Glutamatergic neuron (in vitro differentiated cells): ENCODE measurements at regions not wholly inside any gene's neighbourhood (a gene's known extent, or its start where the extent isn't known, plus 50 kb on each side); places are given as distances from the start of the nearest gene placed in this dataset.
"Not testable (repeated sequence)": the region's sequence is repeated elsewhere in the genome, so short reads cannot be mapped to it uniquely, and the experiment has no call there.

ENCODE experiments used
- DNase-seq: peaks from one replicate; pipeline ENCODE4 v3.0.0; 2022
- H3K27ac Mint-ChIP-seq: one replicate; pipeline ENCODE4 v1.8.0; 2020; ENCODE audit warnings: mild to moderate bottlenecking, mixed read lengths, inconsistent platforms; ENCODE audit not compliant: unreplicated experiment
- H3K27me3 Mint-ChIP-seq: one replicate; pipeline ENCODE4 v1.8.0; 2020; ENCODE audit warnings: mild to moderate bottlenecking, moderate library complexity, mixed read lengths, inconsistent platforms; ENCODE audit not compliant: unreplicated experiment
- H3K36me3 Mint-ChIP-seq: one replicate; pipeline ENCODE4 v1.8.0; 2020; ENCODE audit warnings: mild to moderate bottlenecking, mixed read lengths, inconsistent platforms; ENCODE audit not compliant: unreplicated experiment
- H3K4me1 Mint-ChIP-seq: one replicate; pipeline ENCODE4 v1.8.0; 2020; ENCODE audit warnings: mild to moderate bottlenecking, low read depth, mixed read lengths, inconsistent platforms; ENCODE audit not compliant: unreplicated experiment
- H3K4me3 Mint-ChIP-seq: one replicate; pipeline ENCODE4 v1.8.0; 2020; ENCODE audit warnings: mild to moderate bottlenecking, mixed read lengths, inconsistent platforms; ENCODE audit not compliant: unreplicated experiment
- H3K9me3 Mint-ChIP-seq: one replicate; pipeline ENCODE4 v1.8.0; 2020; ENCODE audit warnings: mild to moderate bottlenecking, moderate library complexity, mixed read lengths, inconsistent platforms; ENCODE audit not compliant: unreplicated experiment
- TF ChIP-seq, protein P1 (sequence below): fragments of 200-600 bp; sonication (generic); IDR thresholded peaks from one replicate; pipeline ENCODE4 v1.5.0; 2021; ENCODE audit not compliant: partially characterized antibody, unreplicated experiment

DNA sequence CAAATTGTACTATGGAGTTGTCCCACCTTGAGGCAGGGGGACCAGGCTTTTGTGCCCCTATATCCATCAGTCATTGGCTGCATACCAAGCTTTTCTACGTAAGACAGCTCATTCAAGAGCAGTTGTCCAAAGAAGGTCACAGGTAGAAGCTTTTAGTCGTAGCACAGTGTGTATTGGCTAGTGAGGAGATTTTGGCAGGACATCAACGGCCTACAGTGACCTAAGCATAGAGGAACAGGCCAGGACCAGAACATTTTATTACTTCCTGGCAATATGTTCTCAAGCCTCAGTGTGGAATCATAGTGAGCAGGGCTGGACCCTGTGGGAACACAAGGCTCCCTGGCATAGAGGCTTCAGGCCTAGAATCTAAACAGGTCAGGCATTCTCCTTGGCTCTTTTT, 105.4 kb upstream of the ANKRD28 start:
- Mint-ChIP-seq H3K27ac (no peak overlapping the region), H3K36me3 (no peaks in the 10 kb centered on the region), H3K27me3 (no peaks in the 10 kb centered on the region), H3K4me3 (no peak overlapping the region), H3K4me1 (no peaks in the 10 kb centered on the region), H3K9me3 (no peaks in the 10 kb centered on the region)
- TF ChIP-seq, protein P1, sequence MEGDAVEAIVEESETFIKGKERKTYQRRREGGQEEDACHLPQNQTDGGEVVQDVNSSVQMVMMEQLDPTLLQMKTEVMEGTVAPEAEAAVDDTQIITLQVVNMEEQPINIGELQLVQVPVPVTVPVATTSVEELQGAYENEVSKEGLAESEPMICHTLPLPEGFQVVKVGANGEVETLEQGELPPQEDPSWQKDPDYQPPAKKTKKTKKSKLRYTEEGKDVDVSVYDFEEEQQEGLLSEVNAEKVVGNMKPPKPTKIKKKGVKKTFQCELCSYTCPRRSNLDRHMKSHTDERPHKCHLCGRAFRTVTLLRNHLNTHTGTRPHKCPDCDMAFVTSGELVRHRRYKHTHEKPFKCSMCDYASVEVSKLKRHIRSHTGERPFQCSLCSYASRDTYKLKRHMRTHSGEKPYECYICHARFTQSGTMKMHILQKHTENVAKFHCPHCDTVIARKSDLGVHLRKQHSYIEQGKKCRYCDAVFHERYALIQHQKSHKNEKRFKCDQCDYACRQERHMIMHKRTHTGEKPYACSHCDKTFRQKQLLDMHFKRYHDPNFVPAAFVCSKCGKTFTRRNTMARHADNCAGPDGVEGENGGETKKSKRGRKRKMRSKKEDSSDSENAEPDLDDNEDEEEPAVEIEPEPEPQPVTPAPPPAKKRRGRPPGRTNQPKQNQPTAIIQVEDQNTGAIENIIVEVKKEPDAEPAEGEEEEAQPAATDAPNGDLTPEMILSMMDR, result no peak
- no peak for DNase-seq

DNA sequence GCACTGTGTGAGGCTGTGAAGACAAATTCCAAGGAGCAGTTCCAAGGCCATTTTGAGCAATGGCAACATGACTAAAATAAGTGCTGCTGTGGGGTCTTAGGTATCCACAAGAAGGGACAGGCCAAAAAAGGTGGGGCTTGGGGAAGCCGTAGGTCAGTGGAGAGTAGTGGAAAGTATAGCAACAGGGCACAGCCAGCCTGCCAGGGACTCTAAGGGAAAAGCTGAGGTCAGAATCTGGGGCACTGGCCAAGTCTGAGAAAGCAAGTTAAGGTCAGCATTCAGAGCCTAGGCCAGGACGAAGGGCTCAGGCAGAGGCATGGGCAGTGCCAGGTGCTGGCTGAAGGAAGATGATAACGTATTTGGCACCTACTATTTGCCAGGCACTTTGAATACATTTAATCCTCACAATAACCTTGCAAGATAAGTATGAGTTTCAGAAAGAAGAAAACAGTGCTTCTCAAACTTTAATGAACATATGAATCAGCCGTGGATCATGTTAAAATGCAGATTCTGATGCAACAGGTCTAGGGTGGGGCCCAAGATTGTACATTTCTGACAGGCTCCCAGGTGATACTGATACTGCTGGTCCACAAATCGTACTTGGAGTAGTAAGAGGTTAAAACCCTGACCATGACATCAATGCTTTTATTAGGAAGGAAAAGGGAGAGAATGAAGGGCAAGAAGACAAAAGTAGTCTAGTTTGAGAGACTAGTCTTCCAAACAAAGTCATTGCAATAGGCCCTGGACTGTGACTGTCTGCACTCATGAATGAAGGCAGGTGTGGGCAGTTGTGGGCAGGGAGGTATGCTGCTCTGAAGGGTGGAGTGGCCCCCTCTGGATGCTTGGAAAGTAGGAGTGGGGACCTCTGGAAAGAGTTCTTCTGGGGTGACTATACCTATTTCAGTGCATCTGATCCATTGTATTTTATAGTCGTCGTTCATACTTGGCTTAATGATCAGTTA, 106.3 kb upstream of the ANKRD28 start:
- Mint-ChIP-seq H3K36me3 (no peaks in the 10 kb centered on the region), H3K4me1 (no peaks in the 10 kb centered on the region), H3K9me3 (no peaks in the 10 kb centered on the region), H3K4me3 (no peak overlapping the region), H3K27me3 (no peaks in the 10 kb centered on the region), H3K27ac (no peak overlapping the region)
- DNase-seq, result no peak
- TF ChIP-seq, protein P1, result no peak

DNA sequence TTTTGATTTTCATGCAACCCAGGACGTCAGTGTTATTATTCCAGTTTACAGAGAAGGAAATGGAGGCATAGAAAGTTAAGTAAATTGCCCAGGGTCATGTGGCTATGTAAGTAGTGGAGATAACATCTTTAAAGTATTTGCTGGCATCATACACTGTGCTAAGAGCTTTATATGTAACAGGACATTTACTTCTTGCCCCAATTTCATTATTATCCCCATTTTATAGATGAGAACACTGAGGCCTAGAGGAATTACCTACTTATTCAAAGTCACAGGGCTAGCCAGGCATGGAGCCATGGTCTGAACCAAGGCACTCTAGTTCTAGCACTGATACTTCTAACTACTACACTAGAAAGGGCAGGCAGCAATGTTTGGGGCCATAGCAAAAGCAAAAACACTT, 107.3 kb upstream of the ANKRD28 start:
- Mint-ChIP-seq H3K36me3 (no peaks in the 10 kb centered on the region), H3K4me3 (no peak overlapping the region), H3K4me1 (no peaks in the 10 kb centered on the region), H3K27ac (no peak overlapping the region), H3K27me3 (no peaks in the 10 kb centered on the region), H3K9me3 (no peaks in the 10 kb centered on the region)
- TF ChIP-seq, protein P1, result no peak
- DNase-seq, result no peak

DNA sequence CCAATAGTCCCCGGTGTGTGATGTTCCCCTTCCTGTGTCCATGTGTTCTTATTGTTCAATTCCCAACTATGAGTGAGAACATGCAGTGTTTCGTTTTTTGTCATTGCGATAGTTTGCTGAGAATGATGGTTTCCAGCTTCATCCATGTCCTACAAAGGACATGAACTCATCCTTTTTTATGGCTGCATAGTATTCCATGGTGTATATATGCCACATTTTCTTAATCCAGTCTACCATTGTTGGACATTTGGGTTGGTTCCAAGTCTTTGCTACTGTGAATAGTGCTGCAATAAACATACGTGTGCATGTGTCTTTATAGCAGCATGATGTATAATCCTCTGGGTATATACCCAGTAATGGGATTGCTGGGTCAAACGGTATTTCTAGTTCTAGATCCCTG, 109.6 kb upstream of the ANKRD28 start:
- not testable (repeated sequence) for H3K4me1 Mint-ChIP-seq, DNase-seq, H3K27ac Mint-ChIP-seq, H3K4me3 Mint-ChIP-seq, H3K27me3 Mint-ChIP-seq, H3K9me3 Mint-ChIP-seq
- H3K36me3 Mint-ChIP-seq, result peaks cover 14% of the 10 kb centered on the region

DNA sequence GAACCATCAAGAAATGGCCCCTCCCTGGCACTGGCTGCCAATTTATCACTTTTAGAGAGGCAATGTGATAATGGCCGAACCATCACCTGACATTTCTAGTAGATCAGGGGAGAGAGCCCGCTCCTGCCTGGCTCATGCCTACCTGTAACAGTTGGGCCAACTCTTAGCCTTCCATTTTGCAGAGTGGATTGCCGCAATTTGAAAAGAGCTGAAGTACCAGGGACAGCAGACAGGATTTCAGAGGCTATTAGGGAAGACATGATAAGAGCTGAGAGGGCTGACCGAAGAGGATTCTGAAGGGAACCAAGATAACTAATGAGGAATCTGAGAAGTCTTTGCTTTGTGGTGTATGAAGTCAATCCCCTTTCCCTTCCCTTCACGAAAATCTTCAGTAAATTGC, 121.2 kb upstream of the ANKRD28 start:
- Mint-ChIP-seq H3K27ac (no peak overlapping the region), H3K4me3 (no peak overlapping the region), H3K27me3 (no peaks in the 10 kb centered on the region), H3K36me3 (peaks cover 9% of the 10 kb centered on the region), H3K9me3 (peaks cover 6% of the 10 kb centered on the region), H3K4me1 (no peaks in the 10 kb centered on the region)
- DNase-seq, result no peak
- TF ChIP-seq, protein P1, result no peak
